Liver (tissue), 8 donors: ENCODE measurements at regions not wholly inside any gene's neighbourhood (a gene's known extent, or its start where the extent isn't known, plus 50 kb on each side); places are given as distances from the start of the nearest gene placed in this dataset.

Experiments
- DNase-seq: peaks from one replicate; pipeline ENCODE4 v3.0.0-alpha.2; 2017; ENCODE audit warnings: low spot score
- H3K27ac ChIP-seq, 2 donors: one replicate each; pipeline ENCODE4 v1.7.0; 2013; ENCODE audit warnings: inconsistent platforms in 2 of 2, low read length in 2 of 2, control low read depth in 1 of 2, low read depth in 1 of 2, mild to moderate bottlenecking in 1 of 2
- H3K27me3 ChIP-seq, 4 donors: one replicate each; pipeline versions ENCODE4 v1.6.1 to v1.7.0; 2013; ENCODE audit warnings: low read length in 3 of 4, inconsistent platforms in 1 of 4, mild to moderate bottlenecking in 1 of 4, moderate library complexity in 1 of 4; ENCODE audit not compliant: control insufficient read depth in 4 of 4, insufficient read depth in 4 of 4
- H3K36me3 ChIP-seq, 4 donors: one replicate each; pipeline versions ENCODE4 v1.6.1 to v1.7.0; 2013; ENCODE audit warnings: low read length in 3 of 4, mild to moderate bottlenecking in 3 of 4, low read depth in 1 of 4, moderate library complexity in 1 of 4; ENCODE audit not compliant: control insufficient read depth in 4 of 4, insufficient read depth in 3 of 4
- H3K4me1 ChIP-seq, 4 donors: one replicate each; pipeline versions ENCODE4 v1.6.1 to v1.7.0; 2013; ENCODE audit warnings: low read length in 3 of 4, mild to moderate bottlenecking in 3 of 4, moderate library complexity in 1 of 4; ENCODE audit not compliant: control insufficient read depth in 4 of 4, insufficient read depth in 4 of 4
- H3K4me3 ChIP-seq, 3 donors: one replicate each; pipeline versions ENCODE4 v1.6.1 to v1.7.0; 2013; ENCODE audit warnings: low read length in 3 of 3, control low read depth in 1 of 3, low read depth in 1 of 3, mild to moderate bottlenecking in 1 of 3
- H3K9ac ChIP-seq, 2 donors: one replicate each; pipeline ENCODE4 v1.7.0; 2013; ENCODE audit warnings: low read length in 2 of 2, mild to moderate bottlenecking in 2 of 2, moderate library complexity in 2 of 2, control low read depth in 1 of 2, low read depth in 1 of 2
- H3K9me3 ChIP-seq, 4 donors: one replicate each; pipeline versions ENCODE4 v1.6.1 to v1.7.0; 2013; ENCODE audit warnings: low read length in 3 of 4; ENCODE audit not compliant: control insufficient read depth in 4 of 4
- EGR1 ChIP-seq, 2 donors: IDR thresholded peaks; 2 replicates each; pipeline ENCODE4 v1.6.1; 2016 to 2018; ENCODE audit warnings: antibody characterized with exemption in 2 of 2, low read depth in 2 of 2
- FOXA1 ChIP-seq: IDR thresholded peaks from 2 replicates; pipeline ENCODE4 v1.6.1; 2016; ENCODE audit warnings: antibody characterized with exemption
- FOXA2 ChIP-seq: IDR thresholded peaks from 2 replicates; pipeline ENCODE4 v1.6.1; 2016; ENCODE audit warnings: antibody characterized with exemption
- GABPA ChIP-seq, 2 donors: IDR thresholded peaks in 1 of 2; conservative IDR thresholded peaks in 1 of 2; 2 replicates each; pipeline ENCODE4 v1.6.1; 2016; ENCODE audit warnings: antibody characterized with exemption in 2 of 2, mild to moderate bottlenecking in 1 of 2, moderate library complexity in 1 of 2
- HNF4A ChIP-seq, 2 donors: conservative IDR thresholded peaks; 2 replicates each; pipeline ENCODE4 v1.6.1; 2016; ENCODE audit warnings: antibody characterized with exemption in 2 of 2, mild to moderate bottlenecking in 2 of 2
- HNF4G ChIP-seq: IDR thresholded peaks from 2 replicates; pipeline ENCODE4 v1.6.1; 2016; ENCODE audit warnings: antibody characterized with exemption
- JUND ChIP-seq, 2 donors: IDR thresholded peaks; 2 replicates each; pipeline ENCODE4 v1.6.1; 2016; ENCODE audit warnings: antibody characterized with exemption in 2 of 2
- NR2F2 ChIP-seq: IDR thresholded peaks from 2 replicates; pipeline ENCODE4 v1.6.1; 2016; ENCODE audit warnings: antibody characterized with exemption
- RAD21 ChIP-seq, 2 donors: IDR thresholded peaks; 2 replicates each; pipeline ENCODE4 v1.6.1; 2016; ENCODE audit warnings: antibody characterized with exemption in 2 of 2, mild to moderate bottlenecking in 2 of 2
- RXRA ChIP-seq, 2 donors: IDR thresholded peaks; 2 replicates each; pipeline ENCODE4 v1.6.1; 2017 to 2018; ENCODE audit warnings: antibody characterized with exemption in 2 of 2, mild to moderate bottlenecking in 1 of 2
- SP1 ChIP-seq: IDR thresholded peaks from 2 replicates; pipeline ENCODE4 v1.6.1; 2018; ENCODE audit warnings: antibody characterized with exemption, mild to moderate bottlenecking
- TAF1 ChIP-seq: conservative IDR thresholded peaks from 2 replicates; pipeline ENCODE4 v1.6.1; 2016; ENCODE audit warnings: antibody characterized with exemption, mild to moderate bottlenecking
- YY1 ChIP-seq: IDR thresholded peaks from 2 replicates; pipeline ENCODE4 v1.6.1; 2016; ENCODE audit warnings: antibody characterized with exemption, mild to moderate bottlenecking
- WGBS: extraction: QIAGEN DNeasy Blood & Tissue Kit; methylation state at CpG from one replicate; pipeline ENCODE4 v1.1.7; 2013; 5-methylcytosine and 5-hydroxymethylcytosine counted together
- TF ChIP-seq, protein P1 (sequence below): IDR thresholded peaks from 2 replicates; pipeline ENCODE4 v1.6.1; 2016; ENCODE audit warnings: antibody characterized with exemption
- TF ChIP-seq, protein P2 (sequence below): IDR thresholded peaks from 2 replicates; pipeline ENCODE4 v1.6.1; 2016; ENCODE audit warnings: antibody characterized with exemption
- TF ChIP-seq, protein P3 (sequence below): fragments of 150-350 bp; IDR thresholded peaks from 2 replicates; pipeline ENCODE4 v1.5.1; 2017; ENCODE audit warnings: improper control_type of control experiment, low read depth, low read length; ENCODE audit not compliant: missing input control
- TF ChIP-seq, protein P4 (sequence below): IDR thresholded peaks from 2 replicates; pipeline ENCODE4 v1.6.1; 2016; ENCODE audit warnings: antibody characterized with exemption
- TF ChIP-seq, protein P5 (sequence below): IDR thresholded peaks from 2 replicates; pipeline ENCODE4 v1.6.1; 2016; ENCODE audit warnings: antibody characterized with exemption, mild to moderate bottlenecking
- donor health status: healthy.
- donor health status: healthy.
- donor health status: healthy.
- donor health status: healthy.
- donor health status: healthy.

DNA sequence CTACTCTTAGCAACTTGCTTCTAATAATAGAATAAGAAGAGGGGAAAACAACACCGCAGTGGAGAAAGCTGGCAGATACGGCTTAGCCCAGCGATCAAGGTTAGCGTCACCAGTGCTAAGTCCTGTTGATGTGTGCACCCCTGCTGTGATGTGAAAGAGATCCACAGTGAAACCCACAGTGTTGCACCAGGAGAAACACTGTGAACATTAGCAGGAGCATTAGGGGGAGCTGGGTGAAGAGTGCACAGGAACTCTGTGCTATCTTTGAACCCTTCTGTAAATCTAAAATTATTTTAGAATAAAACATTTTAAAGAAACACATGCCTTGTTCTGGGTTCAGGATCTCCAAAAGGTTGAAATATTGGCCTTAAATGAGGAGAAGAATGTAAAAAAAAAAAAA lies 154.1 kb upstream of the UNC5B start:
- Histone ChIP-seq H3K36me3 (no peaks in the 10 kb centered on the region), H3K27me3 (no peaks in the 10 kb centered on the region), H3K4me1 (no peaks in the 10 kb centered on the region), H3K9ac (no peak overlapping the region), H3K4me3 (no peak overlapping the region), H3K9me3 (no peaks in the 10 kb centered on the region), H3K27ac (no peak overlapping the region)
- DNase-seq, result no peak
- no peak for TF ChIP-seq JUND (IDR thresholded peaks at IDR 0.05)
- no peak for TF ChIP-seq RXRA (IDR thresholded peaks at IDR 0.05)
- TF ChIP-seq TAF1, result no peak
- no peak for TF ChIP-seq HNF4A (conservative IDR thresholded peaks at IDR 0.05)
- no peak for TF ChIP-seq FOXA2
- no peak for TF ChIP-seq EGR1 (IDR thresholded peaks at IDR 0.05; ENCODE audit: low read depth in 2 of 2)
- no peak for TF ChIP-seq YY1
- TF ChIP-seq, protein P1, sequence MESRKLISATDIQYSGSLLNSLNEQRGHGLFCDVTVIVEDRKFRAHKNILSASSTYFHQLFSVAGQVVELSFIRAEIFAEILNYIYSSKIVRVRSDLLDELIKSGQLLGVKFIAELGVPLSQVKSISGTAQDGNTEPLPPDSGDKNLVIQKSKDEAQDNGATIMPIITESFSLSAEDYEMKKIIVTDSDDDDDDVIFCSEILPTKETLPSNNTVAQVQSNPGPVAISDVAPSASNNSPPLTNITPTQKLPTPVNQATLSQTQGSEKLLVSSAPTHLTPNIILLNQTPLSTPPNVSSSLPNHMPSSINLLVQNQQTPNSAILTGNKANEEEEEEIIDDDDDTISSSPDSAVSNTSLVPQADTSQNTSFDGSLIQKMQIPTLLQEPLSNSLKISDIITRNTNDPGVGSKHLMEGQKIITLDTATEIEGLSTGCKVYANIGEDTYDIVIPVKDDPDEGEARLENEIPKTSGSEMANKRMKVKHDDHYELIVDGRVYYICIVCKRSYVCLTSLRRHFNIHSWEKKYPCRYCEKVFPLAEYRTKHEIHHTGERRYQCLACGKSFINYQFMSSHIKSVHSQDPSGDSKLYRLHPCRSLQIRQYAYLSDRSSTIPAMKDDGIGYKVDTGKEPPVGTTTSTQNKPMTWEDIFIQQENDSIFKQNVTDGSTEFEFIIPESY, result no peak
- TF ChIP-seq HNF4G, result no peak
- no peak for TF ChIP-seq GABPA (IDR thresholded peaks at IDR 0.05 in 1 of 2, conservative IDR thresholded peaks at IDR 0.05 in 1 of 2)
- TF ChIP-seq, protein P2, sequence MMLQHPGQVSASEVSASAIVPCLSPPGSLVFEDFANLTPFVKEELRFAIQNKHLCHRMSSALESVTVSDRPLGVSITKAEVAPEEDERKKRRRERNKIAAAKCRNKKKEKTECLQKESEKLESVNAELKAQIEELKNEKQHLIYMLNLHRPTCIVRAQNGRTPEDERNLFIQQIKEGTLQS, result no peak
- no peak for TF ChIP-seq FOXA1
- no peak for TF ChIP-seq RAD21 (IDR thresholded peaks at IDR 0.05)
- TF ChIP-seq, protein P3, sequence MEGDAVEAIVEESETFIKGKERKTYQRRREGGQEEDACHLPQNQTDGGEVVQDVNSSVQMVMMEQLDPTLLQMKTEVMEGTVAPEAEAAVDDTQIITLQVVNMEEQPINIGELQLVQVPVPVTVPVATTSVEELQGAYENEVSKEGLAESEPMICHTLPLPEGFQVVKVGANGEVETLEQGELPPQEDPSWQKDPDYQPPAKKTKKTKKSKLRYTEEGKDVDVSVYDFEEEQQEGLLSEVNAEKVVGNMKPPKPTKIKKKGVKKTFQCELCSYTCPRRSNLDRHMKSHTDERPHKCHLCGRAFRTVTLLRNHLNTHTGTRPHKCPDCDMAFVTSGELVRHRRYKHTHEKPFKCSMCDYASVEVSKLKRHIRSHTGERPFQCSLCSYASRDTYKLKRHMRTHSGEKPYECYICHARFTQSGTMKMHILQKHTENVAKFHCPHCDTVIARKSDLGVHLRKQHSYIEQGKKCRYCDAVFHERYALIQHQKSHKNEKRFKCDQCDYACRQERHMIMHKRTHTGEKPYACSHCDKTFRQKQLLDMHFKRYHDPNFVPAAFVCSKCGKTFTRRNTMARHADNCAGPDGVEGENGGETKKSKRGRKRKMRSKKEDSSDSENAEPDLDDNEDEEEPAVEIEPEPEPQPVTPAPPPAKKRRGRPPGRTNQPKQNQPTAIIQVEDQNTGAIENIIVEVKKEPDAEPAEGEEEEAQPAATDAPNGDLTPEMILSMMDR, result no peak
- TF ChIP-seq SP1, result no peak
- WGBS, result 90% methylated on average over 4 of the region's 4 CpGs

DNA sequence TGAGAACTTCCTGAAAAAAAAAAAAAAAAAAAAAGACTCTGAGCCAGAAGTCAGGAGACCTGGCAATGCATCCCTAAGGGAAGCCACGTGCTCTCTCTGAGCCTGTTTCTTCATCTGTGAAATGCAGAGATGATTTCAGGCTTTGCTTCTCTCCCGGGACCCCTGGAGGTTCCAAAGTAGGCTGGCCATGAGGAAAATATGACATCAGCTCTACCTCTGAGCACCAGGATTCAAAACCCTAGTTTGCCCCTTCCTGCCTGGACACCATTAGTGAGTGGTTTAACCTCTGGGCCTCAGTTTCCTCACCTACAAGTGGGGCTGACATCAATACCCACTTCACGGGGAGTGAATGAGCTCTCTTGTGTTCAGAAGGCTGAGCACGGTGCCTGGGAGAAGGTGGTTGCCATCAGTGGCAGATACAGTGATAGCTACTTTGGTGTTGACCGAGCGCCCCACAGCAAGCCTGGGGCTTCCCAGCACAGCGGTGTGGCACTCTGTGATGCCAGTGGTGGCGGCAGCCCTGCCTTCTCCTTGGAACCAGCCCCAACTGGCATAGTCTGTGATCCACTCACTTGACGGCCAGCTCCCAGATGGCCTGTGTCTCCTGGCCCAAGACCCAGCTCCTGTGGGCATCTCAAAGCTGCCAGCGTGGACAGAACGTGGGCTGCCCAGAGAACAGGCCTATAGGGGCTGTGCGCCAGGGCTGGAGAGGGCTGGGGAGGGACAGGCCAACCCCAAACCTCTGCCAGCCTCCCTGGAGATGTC lies 153.1 kb upstream of the UNC5B start:
- Histone ChIP-seq H3K4me3 (no peak overlapping the region), H3K36me3 (no peaks in the 10 kb centered on the region), H3K27ac (no peak overlapping the region), H3K9me3 (no peaks in the 10 kb centered on the region), H3K4me1 (no peaks in the 10 kb centered on the region), H3K27me3 (no peaks in the 10 kb centered on the region), H3K9ac (no peak overlapping the region)
- 82% methylated on average over 12 of the region's 12 CpGs for whole genome bisulfite sequencing
- DNase-seq, result no peak
- TF ChIP-seq GABPA (IDR thresholded peaks at IDR 0.05 in 1 of 2, conservative IDR thresholded peaks at IDR 0.05 in 1 of 2) (no peak), NR2F2 (no peak), FOXA2 (no peak), TAF1 (no peak), FOXA1 (no peak), EGR1 (IDR thresholded peaks at IDR 0.05; ENCODE audit: low read depth in 2 of 2) (no peak), RXRA (IDR thresholded peaks at IDR 0.05) (no peak), YY1 (no peak)
- TF ChIP-seq, protein P4, sequence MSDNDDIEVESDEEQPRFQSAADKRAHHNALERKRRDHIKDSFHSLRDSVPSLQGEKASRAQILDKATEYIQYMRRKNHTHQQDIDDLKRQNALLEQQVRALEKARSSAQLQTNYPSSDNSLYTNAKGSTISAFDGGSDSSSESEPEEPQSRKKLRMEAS, result no peak
- TF ChIP-seq, protein P5, sequence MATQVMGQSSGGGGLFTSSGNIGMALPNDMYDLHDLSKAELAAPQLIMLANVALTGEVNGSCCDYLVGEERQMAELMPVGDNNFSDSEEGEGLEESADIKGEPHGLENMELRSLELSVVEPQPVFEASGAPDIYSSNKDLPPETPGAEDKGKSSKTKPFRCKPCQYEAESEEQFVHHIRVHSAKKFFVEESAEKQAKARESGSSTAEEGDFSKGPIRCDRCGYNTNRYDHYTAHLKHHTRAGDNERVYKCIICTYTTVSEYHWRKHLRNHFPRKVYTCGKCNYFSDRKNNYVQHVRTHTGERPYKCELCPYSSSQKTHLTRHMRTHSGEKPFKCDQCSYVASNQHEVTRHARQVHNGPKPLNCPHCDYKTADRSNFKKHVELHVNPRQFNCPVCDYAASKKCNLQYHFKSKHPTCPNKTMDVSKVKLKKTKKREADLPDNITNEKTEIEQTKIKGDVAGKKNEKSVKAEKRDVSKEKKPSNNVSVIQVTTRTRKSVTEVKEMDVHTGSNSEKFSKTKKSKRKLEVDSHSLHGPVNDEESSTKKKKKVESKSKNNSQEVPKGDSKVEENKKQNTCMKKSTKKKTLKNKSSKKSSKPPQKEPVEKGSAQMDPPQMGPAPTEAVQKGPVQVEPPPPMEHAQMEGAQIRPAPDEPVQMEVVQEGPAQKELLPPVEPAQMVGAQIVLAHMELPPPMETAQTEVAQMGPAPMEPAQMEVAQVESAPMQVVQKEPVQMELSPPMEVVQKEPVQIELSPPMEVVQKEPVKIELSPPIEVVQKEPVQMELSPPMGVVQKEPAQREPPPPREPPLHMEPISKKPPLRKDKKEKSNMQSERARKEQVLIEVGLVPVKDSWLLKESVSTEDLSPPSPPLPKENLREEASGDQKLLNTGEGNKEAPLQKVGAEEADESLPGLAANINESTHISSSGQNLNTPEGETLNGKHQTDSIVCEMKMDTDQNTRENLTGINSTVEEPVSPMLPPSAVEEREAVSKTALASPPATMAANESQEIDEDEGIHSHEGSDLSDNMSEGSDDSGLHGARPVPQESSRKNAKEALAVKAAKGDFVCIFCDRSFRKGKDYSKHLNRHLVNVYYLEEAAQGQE, result no peak
- TF ChIP-seq, protein P3, result no peak
